HG03159 (cell line): ENCODE measurements at regions not wholly inside any gene's neighbourhood (a gene's known extent, or its start where the extent isn't known, plus 50 kb on each side); places are given as distances from the start of the nearest gene placed in this dataset.
"Not testable (repeated sequence)": the region's sequence is repeated elsewhere in the genome, so short reads cannot be mapped to it uniquely, and the experiment has no call there.

ENCODE experiments used
- ATAC-seq: cut with Tn5 transposase; IDR thresholded peaks from one replicate; pipeline ENCODE4 v1.9.1; 2021; ENCODE audit warnings: mild to moderate bottlenecking, moderate library complexity; ENCODE audit not compliant: unreplicated experiment

GRCh38 chr14:55845963-55846825, 266.2 kb downstream of the KTN1 start:
- no peak for ATAC-seq

GRCh38 chr14:55846826-55847446, 266.9 kb downstream of the KTN1 start:
- ATAC-seq, result no peak

GRCh38 chr14:55847766-55848165, 267.8 kb downstream of the KTN1 start:
- no peak for ATAC-seq

GRCh38 chr14:55848964-55849363, 269.0 kb downstream of the KTN1 start:
- ATAC-seq, result no peak

GRCh38 chr14:55849833-55850232, 268.4 kb upstream of the PELI2 start:
- no peak for ATAC-seq

GRCh38 chr14:55850825-55851241, 267.4 kb upstream of the PELI2 start:
- ATAC-seq, result no peak

GRCh38 chr14:55851301-55851700, 266.9 kb upstream of the PELI2 start:
- ATAC-seq, result no peak

GRCh38 chr14:55851961-55852360, 266.2 kb upstream of the PELI2 start:
- ATAC-seq, result no peak

- ATAC-seq, result no peak
Observed at GRCh38 chr14:55855751-55856150, 262.5 kb upstream of the PELI2 start.

- no peak for ATAC-seq
Observed at GRCh38 chr14:55858604-55859003, 259.6 kb upstream of the PELI2 start.

GRCh38 chr14:55861561-55861960, 256.6 kb upstream of the PELI2 start:
- not testable (repeated sequence) for ATAC-seq

- ATAC-seq, result no peak
Observed at GRCh38 chr14:55864890-55865655, 253.1 kb upstream of the PELI2 start.

- ATAC-seq, result no peak
Observed at GRCh38 chr14:55867311-55867710, 250.9 kb upstream of the PELI2 start.

GRCh38 chr14:55867719-55868118, 250.5 kb upstream of the PELI2 start:
- no peak for ATAC-seq

- no peak for ATAC-seq
Observed at GRCh38 chr14:55869397-55870049, 248.7 kb upstream of the PELI2 start.

GRCh38 chr14:55873169-55873568, 245.0 kb upstream of the PELI2 start:
- no peak for ATAC-seq

GRCh38 chr14:55874785-55875184, 243.4 kb upstream of the PELI2 start:
- ATAC-seq, result no peak

- no peak for ATAC-seq
Observed at GRCh38 chr14:55877942-55878341, 240.3 kb upstream of the PELI2 start.

- ATAC-seq, result no peak
Observed at GRCh38 chr14:55881577-55882241, 236.5 kb upstream of the PELI2 start.

- ATAC-seq, result no peak
Observed at GRCh38 chr14:55884819-55885218, 233.4 kb upstream of the PELI2 start.

GRCh38 chr14:55889124-55889523, 229.1 kb upstream of the PELI2 start:
- ATAC-seq, result no peak
